Fibroblast of lung (primary cell): ENCODE measurements at regions not wholly inside any gene's neighbourhood (a gene's known extent, or its start where the extent isn't known, plus 50 kb on each side); places are given as distances from the start of the nearest gene placed in this dataset.

ENCODE experiments used
- DNase-seq, 2 donors: peaks; one replicate each; pipeline versions ENCODE4 v3.0.0 to v3.0.0-alpha.2; 2010; ENCODE audit warnings: low read depth in 2 of 2
- H2AFZ ChIP-seq: 2 replicates; pipeline ENCODE4 v1.5.1; 2012; ENCODE audit warnings: low read length, control low read depth, inconsistent platforms
- H3K27ac ChIP-seq: 2 replicates; pipeline ENCODE4 v1.5.1; 2011; ENCODE audit warnings: low read length, control low read depth; ENCODE audit not compliant: insufficient read depth
- H3K27me3 ChIP-seq: 2 replicates; pipeline ENCODE4 v1.5.1; 2011; ENCODE audit warnings: mild to moderate bottlenecking, low read length; ENCODE audit not compliant: control insufficient read depth, insufficient read depth
- H3K36me3 ChIP-seq: 2 replicates; pipeline ENCODE4 v1.5.1; 2011; ENCODE audit warnings: low read length; ENCODE audit not compliant: control insufficient read depth, insufficient read depth
- H3K4me1 ChIP-seq: 2 replicates; pipeline ENCODE4 v1.5.1; 2011; ENCODE audit warnings: low read length; ENCODE audit not compliant: control insufficient read depth, insufficient read depth; ENCODE audit errors: extremely low read depth
- H3K4me2 ChIP-seq: 2 replicates; pipeline ENCODE4 v1.5.1; 2011; ENCODE audit warnings: low read length, control low read depth; ENCODE audit not compliant: insufficient read depth; ENCODE audit errors: extremely low read depth
- H3K4me3 ChIP-seq, 4 experiments: fragments of 200-600 bp in 1 of 4; sonication (generic) in 1 of 4; replicated peaks in 1 of 4; 2 replicates each; pipeline ENCODE4 v1.5.1; 2011 to 2016; ENCODE audit warnings: low read length in 4 of 4, low read depth in 3 of 4, mild to moderate bottlenecking in 3 of 4, control low read depth in 2 of 4, inconsistent platforms in 1 of 4, mixed read lengths in 1 of 4; ENCODE audit not compliant: insufficient read depth in 1 of 4; ENCODE audit errors: control extremely low read depth in 1 of 4
- H3K79me2 ChIP-seq: 2 replicates; pipeline ENCODE4 v1.5.1; 2012; ENCODE audit warnings: mild to moderate bottlenecking, low read length, inconsistent platforms; ENCODE audit not compliant: control insufficient read depth, insufficient read depth
- H3K9ac ChIP-seq: 2 replicates; pipeline ENCODE4 v1.5.1; 2011; ENCODE audit warnings: mild to moderate bottlenecking, low read length, control low read depth; ENCODE audit not compliant: insufficient read depth
- H3K9me3 ChIP-seq: 2 replicates; pipeline ENCODE4 v1.5.1; 2012; ENCODE audit warnings: low read depth, low read length; ENCODE audit not compliant: control insufficient read depth, insufficient read depth
- H4K20me1 ChIP-seq: 2 replicates; pipeline ENCODE4 v1.5.1; 2011; ENCODE audit warnings: low read length; ENCODE audit not compliant: control insufficient read depth, insufficient read depth; ENCODE audit errors: extremely low read depth
- EZH2 ChIP-seq: IDR thresholded peaks from 2 replicates; pipeline ENCODE4 v1.5.1; 2012; ENCODE audit warnings: low read length, control low read depth, mild to moderate bottlenecking; ENCODE audit errors: missing control alignments
- TF ChIP-seq, protein P1 (sequence below), 2 donors: IDR thresholded peaks in 1 of 2; conservative IDR thresholded peaks in 1 of 2; 1 replicate in 1 of 2; 2 replicates in 1 of 2; pipeline ENCODE4 v1.5.1; 2011 to 2012; ENCODE audit warnings: low read length in 2 of 2, control low read depth in 1 of 2, inconsistent platforms in 1 of 2, low read depth in 1 of 2, mild to moderate bottlenecking in 1 of 2

DNA sequence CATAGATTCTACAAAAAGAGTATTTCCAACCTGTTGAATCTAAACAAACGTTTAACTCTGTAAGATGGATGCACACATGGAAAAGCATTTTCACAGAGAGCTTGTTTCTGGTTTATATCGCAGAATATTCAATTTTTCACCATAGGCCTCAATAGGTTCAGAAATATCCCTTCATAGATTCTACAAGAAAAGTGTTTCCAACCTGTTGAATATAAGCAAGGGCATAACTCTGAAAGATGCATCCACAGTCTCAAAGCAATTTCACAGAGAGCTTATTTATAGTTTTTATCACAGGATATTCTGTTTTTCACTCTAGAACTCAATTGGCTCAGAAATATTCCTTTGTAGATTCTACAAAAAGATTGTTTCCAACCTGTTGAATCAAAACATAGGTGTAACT is 1483.6 kb downstream of the UQCRFS1 start:
- Histone ChIP-seq H3K4me1 (no peaks in the 10 kb centered on the region), H3K9me3 (no peaks in the 10 kb centered on the region), H3K36me3 (no peaks in the 10 kb centered on the region), H3K79me2 (no peaks in the 10 kb centered on the region), H3K27ac (no peak overlapping the region), H3K9ac (no peak overlapping the region), H3K4me2 (no peak overlapping the region), H3K4me3 (no peak overlapping the region), H4K20me1 (no peaks in the 10 kb centered on the region), H2AFZ (no peak overlapping the region), H3K27me3 (no peaks in the 10 kb centered on the region)
- no peak for DNase-seq
- TF ChIP-seq, protein P1, sequence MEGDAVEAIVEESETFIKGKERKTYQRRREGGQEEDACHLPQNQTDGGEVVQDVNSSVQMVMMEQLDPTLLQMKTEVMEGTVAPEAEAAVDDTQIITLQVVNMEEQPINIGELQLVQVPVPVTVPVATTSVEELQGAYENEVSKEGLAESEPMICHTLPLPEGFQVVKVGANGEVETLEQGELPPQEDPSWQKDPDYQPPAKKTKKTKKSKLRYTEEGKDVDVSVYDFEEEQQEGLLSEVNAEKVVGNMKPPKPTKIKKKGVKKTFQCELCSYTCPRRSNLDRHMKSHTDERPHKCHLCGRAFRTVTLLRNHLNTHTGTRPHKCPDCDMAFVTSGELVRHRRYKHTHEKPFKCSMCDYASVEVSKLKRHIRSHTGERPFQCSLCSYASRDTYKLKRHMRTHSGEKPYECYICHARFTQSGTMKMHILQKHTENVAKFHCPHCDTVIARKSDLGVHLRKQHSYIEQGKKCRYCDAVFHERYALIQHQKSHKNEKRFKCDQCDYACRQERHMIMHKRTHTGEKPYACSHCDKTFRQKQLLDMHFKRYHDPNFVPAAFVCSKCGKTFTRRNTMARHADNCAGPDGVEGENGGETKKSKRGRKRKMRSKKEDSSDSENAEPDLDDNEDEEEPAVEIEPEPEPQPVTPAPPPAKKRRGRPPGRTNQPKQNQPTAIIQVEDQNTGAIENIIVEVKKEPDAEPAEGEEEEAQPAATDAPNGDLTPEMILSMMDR (conservative IDR thresholded peaks at IDR 0.05 in 1 of 2, IDR thresholded peaks at IDR 0.05 in 1 of 2; ENCODE audit: low read depth in 1 of 2, low read length in 2 of 2) = no peak
- no peak for TF ChIP-seq EZH2

GRCh38 chr19:27722625-27723024 is 1490.3 kb downstream of the UQCRFS1 start:
- no peaks in the 10 kb centered on the region for H3K79me2 ChIP-seq
- no peak for DNase-seq
- no peak for TF ChIP-seq EZH2
- TF ChIP-seq, protein P1 (conservative IDR thresholded peaks at IDR 0.05 in 1 of 2, IDR thresholded peaks at IDR 0.05 in 1 of 2; ENCODE audit: low read depth in 1 of 2, low read length in 2 of 2) = no peak
- H4K20me1 ChIP-seq = no peaks in the 10 kb centered on the region
- H3K36me3 ChIP-seq = no peaks in the 10 kb centered on the region
- H3K4me1 ChIP-seq = no peaks in the 10 kb centered on the region
- H3K27me3 ChIP-seq = no peaks in the 10 kb centered on the region
- no peak overlapping the region for H2AFZ ChIP-seq
- H3K9me3 ChIP-seq = no peaks in the 10 kb centered on the region
- H3K4me3 ChIP-seq = no peak overlapping the region
- no peak overlapping the region for H3K27ac ChIP-seq
- no peak overlapping the region for H3K4me2 ChIP-seq
- H3K9ac ChIP-seq = no peak overlapping the region

DNA sequence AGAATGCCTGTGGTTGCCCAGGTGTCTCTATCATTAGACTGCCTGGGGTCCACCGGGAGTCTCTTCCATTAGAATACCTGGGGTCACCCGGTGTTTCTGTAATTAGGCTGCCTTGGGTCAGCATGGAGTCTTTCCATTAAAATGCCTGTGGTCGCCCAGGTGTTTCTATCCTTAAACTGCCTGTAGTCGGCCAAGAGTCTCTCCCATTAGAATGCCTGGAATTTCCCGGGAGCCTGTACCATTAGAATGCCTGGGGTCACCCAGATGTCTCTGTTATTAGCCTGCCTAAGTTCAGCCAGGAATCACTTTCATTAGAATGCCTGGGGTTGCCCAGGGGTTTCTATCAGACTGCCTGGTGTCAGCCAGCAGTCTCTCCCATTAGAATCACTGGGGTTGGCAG is 1492.8 kb downstream of the UQCRFS1 start:
- Histone ChIP-seq H3K4me2 (no peak overlapping the region), H3K36me3 (no peaks in the 10 kb centered on the region), H3K9me3 (no peaks in the 10 kb centered on the region), H3K4me1 (no peaks in the 10 kb centered on the region), H3K9ac (no peak overlapping the region), H3K79me2 (no peaks in the 10 kb centered on the region), H3K27me3 (no peaks in the 10 kb centered on the region), H2AFZ (no peak overlapping the region), H4K20me1 (no peaks in the 10 kb centered on the region), H3K27ac (no peak overlapping the region), H3K4me3 (no peak overlapping the region)
- TF ChIP-seq EZH2 = no peak
- TF ChIP-seq, protein P1 (conservative IDR thresholded peaks at IDR 0.05 in 1 of 2, IDR thresholded peaks at IDR 0.05 in 1 of 2; ENCODE audit: low read depth in 1 of 2, low read length in 2 of 2) = no peak
- no peak for DNase-seq
